A549 (cell line): ENCODE measurements at regions not wholly inside any gene's neighbourhood (a gene's known extent, or its start where the extent isn't known, plus 50 kb on each side); places are given as distances from the start of the nearest gene placed in this dataset.
"Not testable (repeated sequence)": the region's sequence is repeated elsewhere in the genome, so short reads cannot be mapped to it uniquely, and the experiment has no call there.

Experiments used
- ATAC-seq, 2 experiments: fragments of 200-7000 bp in 1 of 2; fragments of >200 bp in 1 of 2; cut with Nextera tagmentation in 1 of 2; cut with Tn5 transposase in 1 of 2; 3 replicates each; pipeline versions ENCODE4 v1.8.0 to v1.9.1; 2018 to 2020; ENCODE audit warnings: mild to moderate bottlenecking in 1 of 2, moderate library complexity in 1 of 2
- CTCF ChIA-PET: fragments of 300-600 bp; sonication (Branson Sonifier 250); formaldehyde crosslinking; extraction: SDS; loops from one replicate; lab custom pipeline; 2021; ENCODE audit warnings: antibody characterized with exemption, inconsistent platforms; lab: Yijun Ruan, JAX
- POLR2A ChIA-PET: fragments of 350-600 bp; formaldehyde crosslinking; extraction: SDS; loops from one replicate; lab custom pipeline; 2021; ENCODE audit warnings: antibody characterized with exemption, inconsistent platforms; lab: Yijun Ruan, JAX
- DNase-seq, 2 experiments: peaks; one replicate each; pipeline versions ENCODE4 v3.0.0 to v3.0.0-alpha.2; 2011 to 2016; ENCODE audit warnings: low read depth in 1 of 2, low spot score in 1 of 2
- FAIRE-seq: peaks from 2 replicates; lab custom pipeline; 2011; peaks lifted over from hg19 to GRCh38; lab: Jason Lieb, UNC
- H3K27ac ChIP-seq, 2 experiments: fragments of >200 bp; sonication (Bioruptor Twin); formaldehyde crosslinking; 3 replicates each; pipeline ENCODE4 v1.5.1; 2016 to 2017
- H3K4me1 ChIP-seq: fragments of >200 bp; sonication (Bioruptor Twin); formaldehyde crosslinking; 3 replicates; pipeline ENCODE4 v1.6.1; 2016
- H3K4me2 ChIP-seq: fragments of >200 bp; sonication (Bioruptor Twin); formaldehyde crosslinking; 3 replicates; pipeline ENCODE4 v1.6.1; 2016
- H3K4me3 ChIP-seq: fragments of >200 bp; sonication (Bioruptor Twin); formaldehyde crosslinking; 3 replicates; pipeline ENCODE4 v1.5.1; 2016
- H3K9me3 ChIP-seq: fragments of >200 bp; sonication (Bioruptor Twin); formaldehyde crosslinking; 3 replicates; pipeline ENCODE4 v1.6.1; 2016
- E2F6 ChIP-seq: IDR thresholded peaks from 2 replicates; pipeline ENCODE4 v1.6.1; 2012; ENCODE audit warnings: low read depth, borderline replicate concordance
- EHF ChIP-seq: fragments of 250-450 bp; sonication (Bioruptor Pico); IDR thresholded peaks from 2 replicates; pipeline ENCODE4 v1.5.0; 2020; ENCODE audit warnings: mild to moderate bottlenecking
- ESRRA ChIP-seq: fragments of 150-350 bp; IDR thresholded peaks from 2 replicates; pipeline ENCODE4 v1.6.1; 2014; ENCODE audit warnings: mild to moderate bottlenecking, low read length, borderline replicate concordance
- JUN ChIP-seq, 2 experiments: fragments of >200 bp; sonication (Bioruptor Twin); formaldehyde crosslinking; IDR thresholded peaks; 2 replicates in 1 of 2; 3 replicates in 1 of 2; pipeline ENCODE4 v1.6.1; 2016 to 2017
- POLR2AphosphoS2 ChIP-seq: conservative IDR thresholded peaks from 2 replicates; pipeline ENCODE4 v1.6.1; 2012; ENCODE audit warnings: low read length, improper control_type of control experiment, inconsistent platforms
- RFX5 ChIP-seq: fragments of 450-650 bp; IDR thresholded peaks from 2 replicates; pipeline ENCODE4 v1.7.1; 2014; ENCODE audit warnings: antibody characterized with exemption, mild to moderate bottlenecking, moderate library complexity
- SMC3 ChIP-seq: fragments of >200 bp; sonication (Bioruptor Twin); formaldehyde crosslinking; IDR thresholded peaks from 3 replicates; pipeline ENCODE4 v1.6.1; 2018; ENCODE audit warnings: inconsistent platforms
- USF2 ChIP-seq: fragments of 450-650 bp; IDR thresholded peaks from 2 replicates; pipeline ENCODE4 v1.6.1; 2014; ENCODE audit warnings: antibody characterized with exemption
- WGBS: methylation state at CpG from one replicate; pipeline ENCODE4 v1.1.6; 2017; ENCODE audit errors: missing lambda C conversion rate; 5-methylcytosine and 5-hydroxymethylcytosine counted together

- H3K4me1 ChIP-seq: no peaks in the 10 kb centered on the region
- TF ChIP-seq POLR2AphosphoS2 (no peak), RFX5 (no peak), ESRRA (no peak)
- FAIRE-seq (no peak), ATAC-seq (no peak), DNase-seq (no peak)
- WGBS: 0% methylated on average over 2 of the region's 2 CpGs
- POLR2A ChIA-PET: no interaction called here
- H3K9me3 ChIP-seq: no peaks in the 10 kb centered on the region
- H3K4me3 ChIP-seq: no peak overlapping the region
- no peak overlapping the region for H3K27ac ChIP-seq
- no peak overlapping the region for H3K4me2 ChIP-seq
- CTCF ChIA-PET: no interaction called here
Measured at GRCh38 chr3:140871022-140871421, 70.6 kb upstream of the SLC25A36 start.

- WGBS: 6% methylated on average over 4 of the region's 4 CpGs
- FAIRE-seq, ATAC-seq: not testable (repeated sequence)
Measured at GRCh38 chr3:140872165-140872564, 69.5 kb upstream of the SLC25A36 start.

GRCh38 chr3:140883428-140884040, 58.1 kb upstream of the SLC25A36 start:
- POLR2A ChIA-PET: no interaction called here
- ATAC-seq: no peak
- TF ChIP-seq JUN (IDR thresholded peaks at IDR 0.05) (no peak), USF2 (no peak), SMC3 (no peak), EHF (no peak), E2F6 (no peak)
- TF ChIP-seq, all 56 proteins: peak for 0
- WGBS: 44% methylated on average over 4 of the region's 4 CpGs
- Histone ChIP-seq H3K4me1 (no peaks in the 10 kb centered on the region), H3K4me3 (no peak overlapping the region), H3K9me3 (no peaks in the 10 kb centered on the region), H3K4me2 (no peak overlapping the region), H3K27ac (no peak overlapping the region)
- DNase-seq (no peak), FAIRE-seq (no peak)
- CTCF ChIA-PET: no interaction called here

More at GRCh38 chr3:140872165-140872564, 69.5 kb upstream of the SLC25A36 start:
- H3K9me3 ChIP-seq, H3K4me3 ChIP-seq, H3K4me1 ChIP-seq, H3K27ac ChIP-seq, CTCF ChIA-PET, H3K4me2 ChIP-seq, POLR2A ChIA-PET, DNase-seq: not testable (repeated sequence)

DNA sequence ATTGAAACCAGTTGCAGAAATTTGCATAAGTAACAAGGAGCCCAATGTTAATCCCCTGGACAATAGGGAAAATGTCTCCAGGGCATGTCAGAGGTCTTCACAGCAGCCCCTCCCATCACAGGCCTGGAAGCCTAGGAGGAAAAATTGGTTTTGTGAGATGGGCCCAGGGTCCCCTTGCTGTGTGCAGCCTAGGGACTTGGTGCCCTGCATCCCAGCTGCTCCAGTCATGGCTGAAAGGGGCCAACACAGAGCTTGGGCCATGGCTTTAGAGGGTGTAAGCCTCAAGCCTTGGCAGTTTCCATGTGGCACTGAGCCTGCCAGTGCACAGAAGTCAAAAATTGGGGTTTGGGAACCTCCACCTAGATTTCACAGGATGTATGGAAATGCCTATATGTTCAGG, 55.9 kb upstream of the SLC25A36 start:
- H3K9me3 ChIP-seq, H3K4me1 ChIP-seq, H3K4me2 ChIP-seq, CTCF ChIA-PET, H3K4me3 ChIP-seq, ATAC-seq, POLR2A ChIA-PET, DNase-seq, FAIRE-seq, H3K27ac ChIP-seq: not testable (repeated sequence)
